Common myeloid progenitor, CD34-positive (primary cell): ENCODE measurements at regions not wholly inside any gene's neighbourhood (a gene's known extent, or its start where the extent isn't known, plus 50 kb on each side); places are given as distances from the start of the nearest gene placed in this dataset.

Source experiments
- CTCF ChIA-PET: fragments of 350-600 bp; sonication (Branson Sonifier 250); formaldehyde crosslinking; loops from one replicate; lab custom pipeline; 2021; ENCODE audit warnings: antibody characterized with exemption; lab: Charles Lee
- POLR2A ChIA-PET: fragments of 350-600 bp; sonication (Branson Sonifier 250); formaldehyde crosslinking; loops from one replicate; lab custom pipeline; 2021; ENCODE audit warnings: antibody characterized with exemption; lab: Charles Lee
- DNase-seq, 3 donors: peaks; one replicate each; pipeline versions ENCODE4 v3.0.0 to v3.0.0-alpha.2; 2013
- H3K27ac ChIP-seq, 2 experiments: 1 replicate in 1 of 2; 2 replicates in 1 of 2; pipeline ENCODE4 v1.7.0; 2013; ENCODE audit warnings: inconsistent platforms in 2 of 2, low read length in 2 of 2, mild to moderate bottlenecking in 2 of 2, low read depth in 1 of 2, moderate library complexity in 1 of 2; ENCODE audit not compliant: severe bottlenecking in 2 of 2, insufficient read depth in 1 of 2, poor library complexity in 1 of 2
- H3K27me3 ChIP-seq, 5 experiments: replicated peaks in 2 of 5; 1 replicate in 3 of 5; 2 replicates in 2 of 5; pipeline versions ENCODE4 v1.6.1 to v1.7.0; 2013; ENCODE audit warnings: low read length in 4 of 5, mild to moderate bottlenecking in 2 of 5, moderate library complexity in 2 of 5, inconsistent platforms in 1 of 5; ENCODE audit not compliant: insufficient read depth in 5 of 5, control insufficient read depth in 4 of 5
- H3K36me3 ChIP-seq, 4 experiments: 1 replicate in 2 of 4; 2 replicates in 2 of 4; pipeline versions ENCODE4 v1.6.1 to v1.7.0; 2013; ENCODE audit warnings: low read length in 3 of 4, control low read depth in 1 of 4, mild to moderate bottlenecking in 1 of 4; ENCODE audit not compliant: control insufficient read depth in 4 of 4, insufficient read depth in 4 of 4
- H3K4me1 ChIP-seq, 4 experiments: 1 replicate in 3 of 4; 2 replicates in 1 of 4; pipeline versions ENCODE4 v1.6.1 to v1.7.1; 2013; ENCODE audit warnings: low read length in 3 of 4, mild to moderate bottlenecking in 3 of 4, control low read depth in 1 of 4, inconsistent platforms in 1 of 4, moderate library complexity in 1 of 4; ENCODE audit not compliant: control insufficient read depth in 4 of 4, insufficient read depth in 4 of 4; ENCODE audit errors: control extremely low read depth in 1 of 4
- H3K4me3 ChIP-seq, 7 experiments: 1 replicate in 4 of 7; 2 replicates in 3 of 7; pipeline versions ENCODE4 v1.5.1 to v1.7.0; 2013; ENCODE audit warnings: mild to moderate bottlenecking in 7 of 7, low read length in 6 of 7, moderate library complexity in 6 of 7, inconsistent platforms in 2 of 7, low read depth in 2 of 7, control low read depth in 1 of 7; ENCODE audit not compliant: insufficient read depth in 4 of 7, control insufficient read depth in 1 of 7; ENCODE audit errors: extremely low read depth in 1 of 7
- H3K9me3 ChIP-seq, 5 experiments: 1 replicate in 4 of 5; 2 replicates in 1 of 5; pipeline versions ENCODE4 v1.6.1 to v1.7.1; 2013; ENCODE audit warnings: low read length in 4 of 5, mild to moderate bottlenecking in 2 of 5, inconsistent platforms in 1 of 5, low read depth in 1 of 5, moderate library complexity in 1 of 5; ENCODE audit not compliant: control insufficient read depth in 4 of 5, insufficient read depth in 2 of 5; ENCODE audit errors: control extremely low read depth in 1 of 5
- WGBS: methylation state at CpG from one replicate; pipeline ENCODE4 v1.1.5; 2013; ENCODE audit not compliant: insufficient coverage; 5-methylcytosine and 5-hydroxymethylcytosine counted together

- Histone ChIP-seq H3K4me1 (peaks cover 0 to 19% (median 14%) of the 10 kb centered on the region in 4 experiments), H3K27ac (no peak overlapping the region), H3K27me3 (peaks cover 0 to 9% (median 0%) of the 10 kb centered on the region in 5 experiments), H3K9me3 (no peaks in the 10 kb centered on the region), H3K4me3 (no peak overlapping the region), H3K36me3 (no peaks in the 10 kb centered on the region)
- POLR2A ChIA-PET = no interaction called here
- DNase-seq = no peak
- 95% methylated on average over 8 of the region's 13 CpGs for WGBS
- CTCF ChIA-PET = interaction anchor here (1.2 kb wide), 1 partner anchor 11 kb away, joined by 3 read pairs; no protein-coding TSS in a partner anchor
Measured at GRCh38 chr9:134236935-134237629, 72.7 kb upstream of the RNU6ATAC start.

GRCh38 chr9:134237630-134238265 lies 73.4 kb upstream of the RNU6ATAC start:
- 93% methylated on average over 15 of the region's 17 CpGs for WGBS
- ChIA-PET CTCF (no interaction called here), POLR2A (no interaction called here)
- no peak overlapping the region for H3K27ac ChIP-seq
- H3K9me3 ChIP-seq = no peaks in the 10 kb centered on the region
- H3K4me3 ChIP-seq = no peak overlapping the region
- no peak for DNase-seq
- peaks cover 0 to 9% (median 0%) of the 10 kb centered on the region in 5 experiments for H3K27me3 ChIP-seq
- peaks cover 0 to 19% (median 14%) of the 10 kb centered on the region in 4 experiments for H3K4me1 ChIP-seq
- no peaks in the 10 kb centered on the region for H3K36me3 ChIP-seq

- CTCF ChIA-PET = no interaction called here
- H3K4me3 ChIP-seq = no peak overlapping the region
- peaks cover 0 to 9% (median 0%) of the 10 kb centered on the region in 5 experiments for H3K27me3 ChIP-seq
- POLR2A ChIA-PET = no interaction called here
- WGBS = 94% methylated on average over 26 of the region's 29 CpGs
- no peak for DNase-seq
- H3K4me1 ChIP-seq = peaks cover 0 to 15% (median 13%) of the 10 kb centered on the region in 4 experiments
- H3K36me3 ChIP-seq = no peaks in the 10 kb centered on the region
- H3K27ac ChIP-seq = no peak overlapping the region
- no peaks in the 10 kb centered on the region for H3K9me3 ChIP-seq
Measured at GRCh38 chr9:134239130-134239903, 75.0 kb upstream of the RNU6ATAC start.

- no peaks in the 10 kb centered on the region for H3K36me3 ChIP-seq
- POLR2A ChIA-PET = no interaction called here
- CTCF ChIA-PET = no interaction called here
- peaks cover 0 to 15% (median 14%) of the 10 kb centered on the region in 4 experiments for H3K4me1 ChIP-seq
- 96% methylated on average over 4 of the region's 7 CpGs for WGBS
- no peak for DNase-seq
- H3K9me3 ChIP-seq = no peaks in the 10 kb centered on the region
- no peak overlapping the region for H3K4me3 ChIP-seq
- no peak overlapping the region for H3K27ac ChIP-seq
- peaks cover 0 to 9% (median 0%) of the 10 kb centered on the region in 5 experiments for H3K27me3 ChIP-seq
Measured at GRCh38 chr9:134239939-134240338, 75.6 kb upstream of the RNU6ATAC start.

GRCh38 chr9:134240361-134240760 lies 76.0 kb upstream of the RNU6ATAC start:
- CTCF ChIA-PET = no interaction called here
- H3K4me3 ChIP-seq = no peak overlapping the region
- H3K27ac ChIP-seq = no peak overlapping the region
- POLR2A ChIA-PET = interaction anchor here (0.7 kb wide), 1 partner anchor 48 kb away, joined by 4 read pairs; no protein-coding TSS in a partner anchor
- WGBS = 10% methylated on average over 9 of the region's 11 CpGs
- H3K36me3 ChIP-seq = no peaks in the 10 kb centered on the region
- H3K4me1 ChIP-seq = peaks cover 0 to 15% (median 14%) of the 10 kb centered on the region in 4 experiments
- no peaks in the 10 kb centered on the region for H3K9me3 ChIP-seq
- DNase-seq = peak in 1 of 3 donors; percentile 5
- peaks cover 0 to 9% (median 2%) of the 10 kb centered on the region in 5 experiments for H3K27me3 ChIP-seq

- H3K9me3 ChIP-seq = no peaks in the 10 kb centered on the region
- ChIA-PET POLR2A (no interaction called here), CTCF (interaction anchor here (0.6 kb wide), 1 partner anchor 596 kb away, joined by 3 read pairs; no protein-coding TSS in a partner anchor)
- peaks cover 0 to 9% (median 2%) of the 10 kb centered on the region in 5 experiments for H3K27me3 ChIP-seq
- WGBS = 96% methylated on average over 19 of the region's 19 CpGs
- H3K4me1 ChIP-seq = peaks cover 0 to 15% (median 14%) of the 10 kb centered on the region in 4 experiments
- DNase-seq = no peak
- no peak overlapping the region for H3K27ac ChIP-seq
- H3K36me3 ChIP-seq = no peaks in the 10 kb centered on the region
- no peak overlapping the region for H3K4me3 ChIP-seq
Measured at GRCh38 chr9:134242706-134243105, 78.3 kb upstream of the RNU6ATAC start.
